ENCODE measurements at regions not wholly inside any gene's neighbourhood (a gene's known extent, or its start where the extent isn't known, plus 50 kb on each side); places are given as distances from the start of the nearest gene placed in this dataset.

DNA sequence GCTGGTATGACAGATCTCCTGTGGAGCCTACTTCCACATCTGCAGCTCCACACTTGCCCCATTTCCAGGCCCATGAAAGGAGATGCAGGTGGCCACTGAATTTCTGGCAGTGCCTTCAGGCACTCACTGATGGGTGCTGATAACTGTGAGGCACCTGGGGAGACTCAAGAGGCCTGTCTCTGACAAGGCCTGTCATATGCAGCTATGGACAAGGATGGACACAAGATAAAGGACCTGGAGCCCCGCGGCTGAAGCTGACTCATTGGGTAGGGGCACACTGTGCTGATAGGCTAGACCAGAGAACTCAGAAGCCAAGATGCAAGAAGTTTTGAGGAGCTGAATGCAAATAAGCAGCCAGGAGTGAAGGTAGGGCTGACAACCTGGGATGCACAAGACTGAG, 81.0 kb upstream of the LRFN2 start:
- TF ChIP-seq, protein P1, sequence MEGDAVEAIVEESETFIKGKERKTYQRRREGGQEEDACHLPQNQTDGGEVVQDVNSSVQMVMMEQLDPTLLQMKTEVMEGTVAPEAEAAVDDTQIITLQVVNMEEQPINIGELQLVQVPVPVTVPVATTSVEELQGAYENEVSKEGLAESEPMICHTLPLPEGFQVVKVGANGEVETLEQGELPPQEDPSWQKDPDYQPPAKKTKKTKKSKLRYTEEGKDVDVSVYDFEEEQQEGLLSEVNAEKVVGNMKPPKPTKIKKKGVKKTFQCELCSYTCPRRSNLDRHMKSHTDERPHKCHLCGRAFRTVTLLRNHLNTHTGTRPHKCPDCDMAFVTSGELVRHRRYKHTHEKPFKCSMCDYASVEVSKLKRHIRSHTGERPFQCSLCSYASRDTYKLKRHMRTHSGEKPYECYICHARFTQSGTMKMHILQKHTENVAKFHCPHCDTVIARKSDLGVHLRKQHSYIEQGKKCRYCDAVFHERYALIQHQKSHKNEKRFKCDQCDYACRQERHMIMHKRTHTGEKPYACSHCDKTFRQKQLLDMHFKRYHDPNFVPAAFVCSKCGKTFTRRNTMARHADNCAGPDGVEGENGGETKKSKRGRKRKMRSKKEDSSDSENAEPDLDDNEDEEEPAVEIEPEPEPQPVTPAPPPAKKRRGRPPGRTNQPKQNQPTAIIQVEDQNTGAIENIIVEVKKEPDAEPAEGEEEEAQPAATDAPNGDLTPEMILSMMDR (IDR thresholded peaks at IDR 0.05; ENCODE audit: low read length) = no peak
- TF ChIP-seq EZH2 (optimal IDR thresholded peaks at IDR 0.05; ENCODE audit: low read depth, low read length) = no peak

All from MM.1S (cell line).